Nephron progenitor cell (in vitro differentiated cells): ENCODE measurements at regions not wholly inside any gene's neighbourhood (a gene's known extent, or its start where the extent isn't known, plus 50 kb on each side); places are given as distances from the start of the nearest gene placed in this dataset.
A peak's percentile ranks its signal among the peaks of the same experiment; 100 is the strongest.

Experiments
- DNase-seq: peaks from one replicate; pipeline ENCODE4 v3.0.0; 2021
- H3K27ac Mint-ChIP-seq: 2 replicates; pipeline ENCODE4 v1.8.0; 2021; ENCODE audit warnings: mild to moderate bottlenecking, moderate library complexity, mixed read lengths
- H3K27me3 Mint-ChIP-seq: 2 replicates; pipeline ENCODE4 v1.8.0; 2021; ENCODE audit warnings: mild to moderate bottlenecking, low read depth, mixed read lengths; ENCODE audit not compliant: poor library complexity
- H3K36me3 Mint-ChIP-seq: 2 replicates; pipeline ENCODE4 v1.8.0; 2021; ENCODE audit warnings: low read depth, mixed read lengths
- H3K4me1 Mint-ChIP-seq: 2 replicates; pipeline ENCODE4 v1.8.0; 2021; ENCODE audit warnings: mixed read lengths
- H3K4me3 Mint-ChIP-seq: 2 replicates; pipeline ENCODE4 v1.8.0; 2021; ENCODE audit warnings: mild to moderate bottlenecking, moderate library complexity, mixed read lengths
- H3K9me3 Mint-ChIP-seq: 2 replicates; pipeline ENCODE4 v1.8.0; 2021; ENCODE audit warnings: mild to moderate bottlenecking, moderate library complexity, mixed read lengths
- CTCF ChIP-seq: fragments of 200-600 bp; sonication (generic); IDR thresholded peaks from 2 replicates; pipeline ENCODE4 v1.5.0; 2021; ENCODE audit warnings: antibody characterized with exemption

DNA sequence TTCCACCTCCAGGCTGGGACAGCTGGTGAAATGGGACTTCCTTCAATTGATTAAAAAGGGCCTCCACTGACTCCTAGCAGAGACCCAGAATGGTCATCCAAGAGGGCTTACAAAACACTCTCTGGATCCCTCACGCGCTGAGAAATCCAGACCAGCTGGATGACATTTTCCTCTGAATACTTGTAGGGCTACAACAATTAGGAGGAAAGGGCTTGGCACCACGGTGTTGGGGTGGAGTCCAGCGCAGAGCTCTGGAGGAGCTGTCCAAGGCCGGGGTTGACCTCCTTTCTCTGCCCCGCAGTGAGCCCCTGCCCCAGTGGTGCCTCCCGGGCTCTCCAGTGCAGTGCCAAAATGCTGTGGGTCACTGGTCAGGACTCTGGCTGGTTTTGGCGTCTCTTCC, 189.0 kb upstream of the CCND2 start:
- Mint-ChIP-seq H3K27ac (peak overlapping the region; percentile 61), H3K36me3 (peaks cover 4% of the 10 kb centered on the region), H3K4me1 (peaks cover 73% of the 10 kb centered on the region), H3K27me3 (peaks cover 5% of the 10 kb centered on the region), H3K9me3 (peaks cover 18% of the 10 kb centered on the region), H3K4me3 (no peak overlapping the region)
- TF ChIP-seq CTCF: no peak
- no peak for DNase-seq

GRCh38 chr12:4082809-4083403, 190.7 kb upstream of the CCND2 start:
- DNase-seq: peak; percentile 30
- H3K4me3 Mint-ChIP-seq: no peak overlapping the region
- peaks cover 57% of the 10 kb centered on the region for H3K4me1 Mint-ChIP-seq
- peak overlapping the region; percentile 83 for H3K27ac Mint-ChIP-seq
- peaks cover 5% of the 10 kb centered on the region for H3K27me3 Mint-ChIP-seq
- TF ChIP-seq CTCF: no peak
- peaks cover 4% of the 10 kb centered on the region for H3K36me3 Mint-ChIP-seq
- peaks cover 34% of the 10 kb centered on the region for H3K9me3 Mint-ChIP-seq

DNA sequence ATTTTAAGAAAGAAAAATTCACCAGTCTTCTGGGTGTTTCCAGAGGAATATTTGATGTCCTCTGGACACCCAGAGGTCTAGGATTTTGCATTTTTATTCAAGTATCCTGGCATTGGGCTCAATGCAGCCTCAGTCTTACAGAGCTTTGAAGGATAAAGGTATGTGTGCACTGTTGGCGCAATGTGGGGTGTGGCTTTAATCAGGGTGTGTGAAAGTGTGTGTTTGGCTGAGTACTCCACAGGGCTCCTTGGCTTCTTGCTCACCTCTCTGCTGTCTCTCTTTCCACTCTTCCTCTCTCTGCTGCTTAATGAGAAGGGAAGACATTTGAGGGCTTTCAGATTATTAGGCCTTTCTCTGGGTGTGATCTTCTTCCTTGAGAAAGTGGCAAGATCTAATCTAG, 193.3 kb upstream of the CCND2 start:
- Mint-ChIP-seq H3K27me3 (peaks cover 9% of the 10 kb centered on the region), H3K4me1 (peaks cover 30% of the 10 kb centered on the region), H3K4me3 (no peak overlapping the region), H3K9me3 (peaks cover 60% of the 10 kb centered on the region), H3K27ac (peak overlapping the region; percentile 76), H3K36me3 (peaks cover 21% of the 10 kb centered on the region)
- no peak for TF ChIP-seq CTCF
- no peak for DNase-seq

DNA sequence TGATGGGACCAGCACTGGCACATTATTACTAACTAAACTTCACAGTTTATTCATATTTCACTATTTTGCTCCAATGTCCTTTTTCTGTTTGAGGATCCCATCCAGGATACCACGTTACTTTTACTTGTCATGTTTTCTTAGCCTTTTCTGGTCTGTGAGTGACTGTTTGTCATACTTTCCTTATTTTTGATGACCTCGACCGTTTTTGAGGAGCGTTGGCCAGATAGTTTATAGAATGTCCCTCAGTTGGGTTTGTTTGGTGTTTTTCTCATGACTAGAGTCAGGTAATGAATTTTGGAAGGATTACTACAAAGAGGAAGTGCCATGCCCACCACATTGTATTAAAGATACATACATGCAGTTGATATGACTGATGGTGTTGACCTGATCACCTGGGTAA, 199.4 kb upstream of the CCND2 start:
- DNase-seq: no peak
- peaks cover 27% of the 10 kb centered on the region for H3K36me3 Mint-ChIP-seq
- TF ChIP-seq CTCF: no peak
- no peak overlapping the region for H3K4me3 Mint-ChIP-seq
- H3K27ac Mint-ChIP-seq: no peak overlapping the region
- peaks cover 10% of the 10 kb centered on the region for H3K4me1 Mint-ChIP-seq
- peaks cover 3% of the 10 kb centered on the region for H3K27me3 Mint-ChIP-seq
- peaks cover 61% of the 10 kb centered on the region for H3K9me3 Mint-ChIP-seq

- Mint-ChIP-seq H3K4me1 (peaks cover 10% of the 10 kb centered on the region), H3K4me3 (no peak overlapping the region), H3K27ac (no peak overlapping the region), H3K27me3 (peaks cover 4% of the 10 kb centered on the region), H3K9me3 (peaks cover 18% of the 10 kb centered on the region), H3K36me3 (peaks cover 4% of the 10 kb centered on the region)
- no peak for TF ChIP-seq CTCF
- DNase-seq: no peak
Observed at GRCh38 chr12:4069670-4070010, 196.4 kb upstream of the PARP11 start.

DNA sequence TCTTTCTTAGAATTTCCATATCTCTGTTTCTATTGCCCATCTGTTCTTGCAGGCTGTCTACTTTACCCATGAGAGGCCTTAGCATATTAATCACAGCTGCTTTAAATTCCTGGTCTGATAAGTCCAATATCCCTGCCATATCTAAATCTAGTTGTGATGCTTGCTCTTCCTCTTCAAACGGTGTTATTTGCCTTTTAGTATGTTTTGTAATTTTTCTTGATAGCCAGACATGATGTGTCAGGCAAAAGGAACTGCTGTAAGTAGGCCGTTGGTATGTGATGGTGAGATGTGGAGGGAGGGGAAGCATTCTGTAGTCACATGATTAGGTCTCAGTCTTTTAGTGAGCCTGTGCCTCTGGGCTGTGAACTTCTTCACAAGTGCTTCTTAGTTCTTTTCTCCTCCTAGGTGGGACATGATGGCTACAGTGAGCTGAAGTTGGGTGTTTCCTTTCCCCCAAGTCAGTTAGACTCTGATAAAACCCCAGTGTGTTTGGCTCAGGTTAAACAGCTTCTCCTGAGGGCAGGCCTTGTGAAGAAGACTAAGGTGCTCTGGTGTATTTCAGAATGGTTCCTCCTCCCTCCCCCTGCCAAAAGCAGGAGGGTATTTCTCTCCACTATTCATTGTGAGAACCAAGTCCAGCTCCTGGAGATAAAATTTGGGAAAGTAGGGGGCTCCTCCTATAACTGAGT, 195.9 kb upstream of the PARP11 start:
- Mint-ChIP-seq H3K9me3 (peaks cover 13% of the 10 kb centered on the region), H3K27me3 (peaks cover 4% of the 10 kb centered on the region), H3K4me3 (no peak overlapping the region)

More for the DNA sequence above, 195.9 kb upstream of the PARP11 start:
- peaks cover 4% of the 10 kb centered on the region for H3K36me3 Mint-ChIP-seq
- TF ChIP-seq CTCF: no peak
- H3K27ac Mint-ChIP-seq: no peak overlapping the region
- H3K4me1 Mint-ChIP-seq: peaks cover 10% of the 10 kb centered on the region
- no peak for DNase-seq
